GM18867 (cell line): ENCODE measurements at regions not wholly inside any gene's neighbourhood (a gene's known extent, or its start where the extent isn't known, plus 50 kb on each side); places are given as distances from the start of the nearest gene placed in this dataset.

Experiments
- ATAC-seq: cut with Tn5 transposase; IDR thresholded peaks from one replicate; pipeline ENCODE4 v1.9.1; 2021; ENCODE audit warnings: mild to moderate bottlenecking, moderate library complexity; ENCODE audit not compliant: unreplicated experiment

DNA sequence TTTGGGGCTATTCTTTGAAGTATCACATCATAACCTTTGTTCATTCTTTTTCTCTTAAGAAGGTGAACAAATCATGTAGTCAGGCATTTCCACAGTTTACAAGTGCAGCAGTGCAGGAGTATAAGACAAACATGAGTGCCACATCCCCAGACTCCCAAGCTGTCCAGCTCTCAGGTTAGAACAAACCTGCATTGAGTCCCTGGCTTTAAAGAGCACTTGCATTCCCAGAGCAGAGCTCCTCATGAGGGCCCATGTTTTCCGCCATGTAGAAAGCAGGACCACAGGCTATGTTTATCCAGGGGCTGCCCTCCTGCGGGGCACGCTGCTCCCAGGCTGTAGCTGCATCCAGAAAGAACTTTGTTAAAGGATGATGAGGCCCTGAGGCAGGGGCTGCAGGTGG lies 267.7 kb downstream of the TLE3 start:
- ATAC-seq, result no peak

DNA sequence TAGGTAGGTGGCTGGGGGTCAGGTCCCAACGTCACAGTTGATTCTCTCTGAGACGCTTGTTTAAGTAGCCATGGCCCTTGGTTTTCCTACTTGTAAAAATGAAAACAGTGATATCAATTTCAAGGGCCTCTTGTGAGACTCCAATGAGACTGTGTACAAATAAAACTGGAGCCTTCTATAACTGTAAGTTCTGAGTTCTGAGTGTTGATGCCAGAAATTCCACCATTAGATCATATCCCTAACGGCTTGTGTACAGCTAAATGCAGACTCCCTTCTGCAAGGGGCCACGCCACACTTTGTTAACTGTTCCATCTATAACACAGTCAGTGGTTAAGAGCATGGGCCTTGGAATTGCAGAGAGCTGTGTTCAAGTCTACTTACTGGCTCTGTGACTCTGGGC lies 267.3 kb downstream of the TLE3 start:
- no peak for ATAC-seq

DNA sequence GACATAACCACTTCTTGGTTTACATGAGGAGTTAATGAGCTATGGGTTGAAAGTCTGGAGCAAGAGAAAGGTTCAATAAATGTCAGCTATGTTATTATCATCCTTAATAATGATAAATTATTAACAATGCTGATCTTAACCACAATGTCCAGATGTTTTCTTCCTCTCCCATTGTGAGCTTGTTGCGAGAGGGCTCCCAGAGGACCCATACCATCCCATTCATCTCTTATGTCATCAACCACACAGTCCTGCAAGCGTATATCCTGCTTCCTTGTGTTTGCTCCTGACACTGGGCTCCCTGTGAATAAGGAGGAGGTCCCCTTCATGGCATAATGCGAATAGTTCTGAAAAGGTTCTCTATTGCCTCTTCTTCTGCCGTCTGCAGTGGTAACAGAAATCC lies 266.8 kb downstream of the TLE3 start:
- ATAC-seq, result no peak

DNA sequence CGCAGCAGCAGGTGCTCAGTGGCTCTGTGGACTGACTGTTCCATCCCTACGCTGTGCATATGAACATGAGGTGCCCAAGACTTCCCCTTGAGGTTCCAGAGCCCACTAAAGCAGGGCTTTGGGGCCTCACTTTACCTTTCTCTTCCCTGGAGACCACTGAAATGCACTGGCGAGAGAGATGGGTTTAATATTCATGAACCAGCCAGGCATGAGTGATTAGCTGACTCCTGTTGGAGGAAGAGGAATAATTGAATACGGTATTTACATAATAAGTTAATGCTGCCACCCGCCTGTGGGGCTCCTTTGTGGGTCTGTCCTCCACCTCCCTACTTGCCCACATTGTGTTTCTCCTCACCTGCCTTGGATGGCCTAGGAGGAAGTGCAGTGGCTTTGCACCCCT lies 263.4 kb downstream of the TLE3 start:
- no peak for ATAC-seq

DNA sequence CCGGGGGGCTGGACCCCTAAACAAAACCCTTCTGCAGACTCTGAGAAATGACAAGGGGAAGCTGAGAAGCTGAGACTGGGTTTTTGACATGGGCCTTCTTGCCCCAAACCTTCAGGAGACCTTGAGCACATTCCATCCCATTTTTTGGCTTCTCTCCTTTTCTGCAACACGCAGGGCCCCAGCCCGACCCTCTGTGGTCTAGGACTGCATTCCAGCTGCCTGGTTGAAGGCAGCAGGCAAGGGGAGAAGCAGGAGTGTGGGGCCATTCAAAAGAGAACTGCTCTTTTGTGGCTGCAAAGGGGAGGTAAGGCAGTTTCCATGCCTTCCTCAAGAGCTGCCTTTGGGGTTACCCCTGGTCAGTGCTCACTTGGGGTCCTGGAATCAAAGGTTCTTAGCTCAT lies 263.0 kb downstream of the TLE3 start:
- no peak for ATAC-seq

DNA sequence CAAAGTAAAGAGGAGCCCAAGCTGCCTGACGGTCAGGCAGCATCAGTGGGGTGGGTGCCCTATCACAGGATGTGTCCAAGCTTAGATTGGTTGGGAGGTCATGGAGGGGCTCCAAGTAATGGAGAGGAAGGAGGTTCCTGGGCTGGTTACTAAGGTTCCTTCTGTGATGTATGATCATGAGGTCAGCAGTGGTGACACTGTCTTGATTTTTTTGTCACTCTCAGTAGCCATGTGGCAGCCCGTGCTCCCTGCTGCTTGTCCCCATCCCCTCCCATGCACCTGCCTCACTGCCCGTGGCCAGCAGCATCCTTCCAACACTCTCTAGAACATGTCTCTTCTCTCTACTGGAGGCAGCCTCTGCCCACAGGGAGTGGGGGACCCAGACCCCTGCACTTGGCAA lies 261.7 kb downstream of the TLE3 start:
- ATAC-seq, result no peak

DNA sequence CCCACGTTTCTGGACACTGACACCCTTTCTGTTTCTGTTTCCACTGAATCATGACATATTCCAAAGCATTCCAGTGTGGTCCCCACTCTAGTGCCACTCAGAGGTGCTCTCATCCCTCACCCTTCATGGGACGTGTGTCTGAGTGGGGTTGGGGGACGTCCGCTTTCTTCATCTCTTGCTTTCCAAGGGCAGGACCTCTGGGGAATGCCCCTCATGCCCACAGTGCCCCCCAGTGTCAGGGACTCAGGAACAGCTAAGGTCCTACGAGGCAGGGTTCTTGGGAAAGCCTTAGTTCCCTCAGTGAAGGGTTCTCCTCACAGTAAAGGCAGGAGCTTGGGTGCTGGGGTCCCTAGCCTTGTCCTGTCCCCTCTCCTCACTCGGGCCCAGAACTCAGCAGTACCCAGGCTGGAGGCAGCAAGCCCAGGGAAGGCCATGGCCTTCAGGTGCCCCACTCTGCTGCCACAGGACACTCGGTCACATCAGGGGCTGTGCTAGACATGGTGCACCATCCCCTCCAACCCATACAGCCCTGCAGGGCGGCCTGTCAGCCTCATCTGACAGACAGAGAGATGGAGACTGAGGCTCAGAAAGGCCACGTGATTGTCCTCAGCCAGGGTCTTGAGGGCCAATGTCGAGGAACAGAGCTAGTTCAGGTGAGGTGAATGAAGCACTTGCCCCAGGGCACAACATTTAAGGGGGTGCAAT lies 261.0 kb downstream of the TLE3 start:
- ATAC-seq, result no peak

DNA sequence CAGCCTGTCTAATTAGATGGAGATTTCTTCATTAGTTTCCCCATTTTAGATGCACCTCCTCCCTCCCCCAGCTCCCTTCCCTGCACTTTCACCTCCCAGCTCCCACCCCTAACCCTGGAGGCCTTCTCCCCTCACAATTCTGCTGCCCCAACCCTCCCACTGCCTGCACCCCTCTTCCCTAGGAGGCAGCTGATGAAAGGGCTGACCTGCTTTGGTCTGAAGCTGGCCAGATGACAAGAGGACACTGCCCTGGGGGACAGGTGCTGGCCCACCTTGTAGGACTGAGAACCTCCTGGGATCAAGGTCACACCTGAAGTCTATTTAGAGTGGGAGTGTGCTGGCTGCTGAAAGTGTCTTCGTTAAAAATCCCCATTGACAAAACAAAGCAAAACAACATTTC lies 259.4 kb downstream of the TLE3 start:
- no peak for ATAC-seq

DNA sequence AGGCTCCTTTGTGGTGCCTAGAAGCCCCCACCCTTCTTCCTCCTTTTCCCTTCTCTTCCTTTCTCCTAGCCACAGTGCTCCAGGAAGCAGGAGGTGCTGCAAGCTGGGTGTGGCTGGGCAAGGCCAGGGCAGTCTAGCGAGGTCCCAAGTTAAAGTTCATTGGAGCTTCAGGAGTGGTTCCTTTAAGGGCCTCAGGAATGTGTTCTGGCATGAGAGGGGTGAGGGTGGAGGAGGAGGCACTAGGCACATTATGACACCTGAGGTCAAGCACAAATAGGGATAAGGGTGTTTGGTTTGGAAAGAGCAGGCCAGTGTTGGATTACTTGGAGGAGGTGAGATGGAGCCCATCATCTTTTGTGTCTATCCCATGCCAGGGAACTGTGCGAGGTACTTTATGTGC lies 258.7 kb downstream of the TLE3 start:
- ATAC-seq, result no peak

DNA sequence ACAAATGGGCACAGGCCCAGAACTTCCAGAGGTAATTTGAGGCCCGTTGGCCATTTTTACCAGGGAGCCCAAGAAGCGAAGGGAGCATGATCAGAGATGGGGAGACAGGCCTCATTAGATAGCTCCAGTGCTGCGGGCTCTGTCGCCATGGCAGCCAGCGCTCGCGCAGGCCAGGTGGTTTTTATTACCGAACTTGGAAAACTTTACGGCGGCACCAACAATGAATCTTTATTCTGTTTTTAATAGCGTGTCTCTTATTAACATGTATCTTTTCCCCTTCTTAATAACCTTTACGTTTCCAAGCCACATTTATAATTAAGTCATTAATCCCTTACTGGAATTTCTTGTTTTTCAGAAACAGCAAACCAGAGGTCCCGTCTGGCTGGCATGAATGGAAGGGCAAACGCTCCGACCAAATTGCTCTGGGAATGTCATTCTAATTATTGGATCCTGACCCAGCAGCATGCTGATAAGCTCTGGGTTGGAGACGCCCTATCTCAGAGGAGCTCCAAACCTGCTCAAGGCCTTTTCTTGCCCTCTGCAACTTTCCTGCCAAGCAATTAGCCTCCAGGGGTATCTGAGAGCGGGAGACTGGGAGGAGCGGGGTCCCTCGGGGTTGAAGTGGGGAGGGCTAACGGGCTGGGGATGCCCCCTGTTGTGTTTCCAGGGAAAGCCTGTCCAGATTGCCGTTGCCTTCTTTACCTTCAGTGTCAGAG lies 256.4 kb downstream of the TLE3 start:
- no peak for ATAC-seq

DNA sequence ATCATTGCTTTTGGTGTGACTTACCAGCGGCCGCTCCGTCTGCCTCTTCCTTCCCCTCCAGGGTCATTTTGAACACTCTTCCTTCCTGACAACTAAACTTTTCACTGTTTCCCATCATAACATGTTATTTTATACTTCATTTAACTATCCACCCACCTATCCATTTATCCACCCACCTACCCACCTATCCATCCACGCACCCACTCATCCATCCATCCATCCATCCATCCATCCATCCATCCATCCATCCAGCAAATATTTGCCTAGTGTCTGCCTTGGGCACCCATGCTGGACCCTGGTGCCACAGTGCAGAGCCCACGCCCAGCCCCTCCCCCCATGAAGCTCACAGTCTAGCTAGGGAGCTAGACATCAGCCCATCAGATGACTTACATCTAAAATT lies 254.9 kb downstream of the TLE3 start:
- no peak for ATAC-seq

DNA sequence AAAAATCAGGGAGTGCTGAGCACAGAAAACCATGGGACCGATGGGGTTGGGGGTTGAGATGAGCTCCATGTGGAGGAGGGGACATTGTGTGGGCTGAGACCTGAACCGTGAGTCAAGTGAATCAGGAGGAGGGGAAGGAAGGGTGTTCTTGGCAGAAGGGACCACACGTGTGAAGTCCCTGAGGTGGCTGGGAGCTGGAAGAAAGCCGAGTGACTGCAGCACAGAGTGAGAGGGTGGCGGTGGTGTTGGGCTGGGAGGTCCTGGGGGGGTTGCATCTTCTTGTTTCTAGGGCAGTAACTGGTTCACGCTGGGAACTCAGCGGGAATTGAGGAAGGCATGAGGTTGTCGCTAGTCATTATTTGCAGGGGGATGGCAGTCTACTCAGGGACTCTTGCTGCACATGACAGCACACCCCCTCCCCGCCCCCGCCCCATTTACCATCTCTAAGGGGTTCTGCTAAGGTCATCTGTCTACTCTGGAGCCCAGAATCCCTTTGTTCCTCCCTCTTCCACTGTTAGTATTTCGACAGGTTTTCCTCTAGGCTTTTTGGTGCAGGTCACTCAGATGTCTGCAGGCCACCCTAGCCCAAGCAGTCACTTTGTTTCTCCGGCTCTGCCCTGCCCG lies 254.3 kb downstream of the TLE3 start:
- no peak for ATAC-seq

DNA sequence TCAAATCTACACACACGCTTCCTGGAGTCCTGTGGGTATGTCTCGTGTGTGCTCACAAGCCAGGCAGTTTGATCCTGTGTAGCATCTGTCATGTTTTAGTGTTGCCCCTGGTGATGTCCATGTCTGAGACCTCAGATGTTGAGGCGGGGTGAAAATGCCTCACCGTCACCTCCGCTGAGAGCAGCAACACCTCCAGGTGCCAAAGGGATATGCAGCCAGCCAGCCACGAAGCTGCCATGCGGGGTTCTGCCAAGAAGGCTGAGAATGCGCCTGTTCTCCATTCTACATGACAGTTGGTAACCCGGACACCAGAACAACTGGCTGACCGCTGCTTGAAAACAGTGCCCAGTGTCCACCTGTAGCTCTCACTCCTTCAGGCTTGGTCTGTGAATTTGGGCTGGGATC lies 253.8 kb downstream of the TLE3 start:
- ATAC-seq, result no peak

DNA sequence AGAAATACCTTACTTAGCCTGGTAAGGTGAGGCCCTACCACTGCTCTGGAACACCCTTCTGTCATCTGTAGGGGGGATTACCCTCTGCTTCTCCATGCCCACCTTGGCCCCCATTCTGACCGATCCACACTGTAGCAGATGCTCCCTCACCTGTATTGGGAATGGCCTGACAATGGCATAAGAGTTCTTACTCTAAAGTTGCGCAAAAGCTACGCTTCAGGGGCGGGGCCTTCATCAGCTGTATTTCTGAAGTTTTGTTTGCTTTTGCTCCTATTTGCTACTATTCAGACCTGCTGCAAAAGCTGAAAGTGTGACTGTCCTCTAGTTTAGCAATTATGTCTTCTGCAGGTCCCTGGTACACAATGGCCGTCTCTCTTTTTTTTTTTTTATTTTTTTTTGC lies 252.6 kb downstream of the TLE3 start:
- ATAC-seq, result no peak

DNA sequence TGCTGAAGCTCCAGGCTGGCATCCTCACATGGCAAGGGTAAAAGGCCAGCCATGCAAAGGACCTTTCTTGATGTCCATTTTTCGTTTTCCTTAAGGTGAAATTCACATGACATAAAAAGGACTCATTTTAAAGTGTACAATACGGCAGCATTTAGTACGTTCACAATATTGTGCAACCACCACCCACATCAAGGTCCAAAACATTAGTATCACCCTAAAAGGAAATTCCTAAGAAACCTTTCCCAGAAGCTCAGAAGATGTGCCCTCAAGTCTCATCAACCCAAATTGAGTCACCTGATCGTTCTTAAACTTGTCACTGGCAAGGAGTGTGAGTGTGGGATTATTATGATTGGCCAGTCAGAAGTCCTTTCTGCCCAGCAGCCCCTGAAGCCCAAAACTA lies 250.1 kb downstream of the TLE3 start:
- no peak for ATAC-seq

DNA sequence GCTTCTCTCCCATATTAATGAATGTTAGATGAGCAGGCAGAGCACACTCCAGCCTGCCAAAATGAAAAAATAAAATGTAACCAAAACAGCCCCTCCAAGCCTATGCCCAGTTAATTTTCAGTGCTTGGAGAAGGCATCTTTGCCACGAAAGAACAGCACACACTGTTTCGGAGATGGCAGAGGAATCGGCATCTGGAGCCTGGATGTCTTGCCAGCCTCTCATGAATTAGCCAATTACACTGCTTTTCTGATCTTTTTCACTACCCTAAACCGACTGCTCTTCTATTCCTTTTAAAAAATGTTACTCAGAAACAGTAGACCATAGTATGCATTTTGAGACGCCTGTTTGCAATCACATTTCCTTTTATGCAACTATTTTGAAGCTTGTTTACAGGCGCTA lies 249.6 kb downstream of the TLE3 start:
- no peak for ATAC-seq

DNA sequence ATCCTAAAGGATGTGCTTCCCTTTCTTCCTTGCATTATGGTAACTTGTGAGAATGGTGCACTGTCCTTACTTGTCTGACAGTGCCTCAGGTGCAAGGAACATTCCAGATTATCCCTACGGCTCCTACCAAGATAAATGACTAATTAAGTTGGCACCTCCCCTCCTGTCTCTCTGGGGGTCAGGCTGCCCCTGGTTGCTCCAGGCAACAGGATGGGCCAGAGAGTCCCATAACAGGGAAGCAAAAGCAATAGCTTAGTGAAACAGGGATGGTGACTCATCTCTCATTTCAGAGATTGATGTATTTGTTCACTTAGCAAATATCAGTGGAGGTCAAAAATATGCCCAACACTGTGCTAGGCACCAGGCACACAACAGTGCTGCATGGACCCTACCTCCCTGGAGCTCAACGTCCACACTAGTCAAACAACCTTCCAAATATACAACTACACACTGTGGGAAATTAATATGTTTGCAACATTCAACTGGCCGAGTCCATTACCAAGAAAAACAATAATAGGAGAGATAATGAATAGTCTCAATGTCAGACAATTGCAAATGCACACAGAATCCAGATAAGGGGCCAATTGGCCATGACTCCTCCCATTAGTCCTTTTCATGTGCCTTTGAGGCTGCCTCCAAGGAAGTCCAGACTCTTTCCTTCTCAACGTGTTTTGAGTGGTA lies 249.0 kb downstream of the TLE3 start:
- no peak for ATAC-seq

DNA sequence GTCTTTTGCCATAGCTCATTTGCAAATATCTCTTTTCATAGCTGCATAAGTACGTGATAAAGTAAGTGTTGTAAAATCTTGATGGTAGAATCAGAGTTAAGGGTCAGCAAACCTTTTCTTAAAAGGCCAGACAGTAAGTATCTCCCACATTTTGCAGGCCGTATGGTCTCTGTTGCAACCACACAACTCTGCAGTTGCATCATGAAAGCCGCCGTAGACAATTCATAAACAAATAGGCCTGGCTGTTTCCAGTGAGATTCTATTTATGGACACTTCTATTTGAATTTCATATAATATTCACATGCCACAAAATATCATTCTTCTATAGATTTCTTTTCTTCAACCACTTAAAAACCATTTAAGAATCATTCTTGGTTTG lies 248.5 kb downstream of the TLE3 start:
- no peak for ATAC-seq

DNA sequence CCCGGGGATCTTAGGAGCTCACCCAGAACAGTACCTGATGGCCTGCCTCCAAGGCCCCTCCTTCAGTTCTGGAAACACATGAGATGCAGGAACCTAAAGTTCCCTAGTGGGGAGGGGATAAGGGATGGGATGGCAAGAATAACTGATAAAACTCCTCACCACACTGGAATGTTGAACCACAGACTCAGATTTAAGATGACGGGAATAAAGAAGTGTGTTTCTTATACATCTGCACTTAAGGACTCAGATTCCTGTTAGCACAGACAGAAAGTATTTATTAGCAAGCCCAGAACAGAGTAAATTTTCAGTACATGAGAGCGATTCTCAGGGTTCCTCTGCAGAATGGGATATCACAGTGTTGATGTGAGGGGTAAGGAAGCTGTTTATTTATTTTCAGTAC lies 245.2 kb downstream of the TLE3 start:
- no peak for ATAC-seq

DNA sequence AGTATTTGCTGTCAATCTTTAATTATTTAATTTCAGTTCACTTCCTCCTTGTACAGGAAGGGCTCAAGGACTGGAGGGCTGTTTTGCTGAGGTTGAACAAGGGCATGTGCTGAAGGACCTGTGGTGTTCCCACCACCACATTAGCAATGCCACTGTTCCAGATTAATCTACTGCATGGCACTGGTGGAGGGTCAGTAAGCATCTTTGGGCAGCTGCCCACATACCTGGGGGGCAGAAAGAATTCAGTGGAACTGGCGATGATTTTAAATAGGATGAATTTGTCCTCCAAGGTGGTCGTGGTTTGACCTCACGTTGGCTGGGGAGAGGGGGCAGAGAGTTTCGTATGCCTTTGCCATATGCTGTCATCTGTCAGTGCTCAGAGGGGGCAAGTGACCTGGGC lies 244.8 kb downstream of the TLE3 start:
- no peak for ATAC-seq

DNA sequence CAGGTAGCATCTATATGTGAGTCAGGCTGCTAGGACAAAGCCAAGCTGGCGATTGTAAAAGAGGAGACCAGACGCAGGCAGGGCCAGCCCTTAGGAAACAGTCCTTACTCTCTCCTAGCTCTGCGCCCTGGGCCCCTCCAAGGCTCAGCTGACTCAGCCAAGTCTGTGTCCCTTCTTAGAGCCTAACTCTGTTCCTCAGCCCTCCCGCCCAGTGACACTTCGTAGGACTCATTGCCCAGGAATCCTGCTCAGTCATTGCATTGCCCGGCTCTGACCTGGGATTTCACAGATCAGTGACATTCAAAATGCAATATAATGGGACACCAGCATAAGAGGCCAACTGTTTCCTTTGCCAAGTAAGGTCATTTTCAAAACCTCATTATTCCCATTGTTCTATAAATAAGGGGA lies 244.2 kb downstream of the TLE3 start:
- no peak for ATAC-seq

DNA sequence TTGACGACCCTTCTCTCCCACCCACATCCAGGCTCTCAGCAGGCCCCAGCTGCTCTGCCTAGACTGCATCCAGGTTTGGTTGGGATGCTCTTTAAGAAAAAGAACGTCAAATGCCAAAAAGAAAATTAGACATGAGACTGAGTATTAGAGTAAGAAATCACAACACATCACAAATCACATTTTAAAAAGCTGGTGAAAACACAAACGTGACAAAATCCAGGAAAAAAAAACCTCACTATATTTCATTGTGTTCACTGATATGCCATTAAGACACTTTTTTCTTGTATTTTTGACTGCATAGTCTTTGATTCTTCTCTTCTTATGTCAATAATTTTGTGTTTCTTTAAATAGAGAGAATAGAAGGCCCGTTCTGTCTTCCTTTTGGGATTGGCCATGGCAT lies 243.7 kb downstream of the TLE3 start:
- ATAC-seq, result no peak
